ENCODE measurements at regions not wholly inside any gene's neighbourhood (a gene's known extent, or its start where the extent isn't known, plus 50 kb on each side); places are given as distances from the start of the nearest gene placed in this dataset.

DNA sequence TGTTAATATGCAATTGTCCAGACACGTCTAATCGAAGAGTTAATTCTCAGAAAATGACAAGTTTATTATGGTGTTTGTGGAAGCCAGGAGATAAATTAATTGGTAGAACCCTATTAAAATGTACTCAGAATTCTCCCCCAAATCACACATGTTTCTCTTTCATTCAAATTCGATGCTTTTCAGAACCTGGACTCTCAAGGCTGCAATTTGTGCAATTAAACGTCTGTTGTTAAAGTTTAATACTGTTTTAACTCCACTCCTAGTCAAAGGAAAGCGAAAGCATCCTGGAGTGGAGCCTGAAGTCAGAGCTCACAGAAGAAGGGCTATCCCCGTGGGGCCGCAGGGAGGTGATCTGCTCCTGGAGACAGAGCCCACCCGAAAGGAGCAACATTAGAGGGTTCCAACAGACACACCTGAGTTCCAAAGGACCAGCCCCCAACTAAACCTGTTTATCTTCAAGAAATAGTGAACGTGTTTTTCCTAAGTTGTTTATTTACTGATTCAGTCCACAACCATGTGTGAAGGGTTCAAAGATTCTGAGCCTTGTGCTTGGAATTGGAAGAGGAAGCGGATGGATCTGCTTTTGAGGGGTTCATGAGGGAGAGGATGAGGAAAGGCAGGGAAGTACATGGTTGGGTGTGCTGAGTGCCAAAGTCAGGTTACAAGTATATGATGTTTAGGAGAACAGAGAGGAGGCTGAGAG lies 68.0 kb upstream of the AKT3 start:
- intact Hi-C loops (cut with DNase I), result loop anchor here (10.0 kb wide), 1 partner anchor 137 kb away; the partner anchor contains the start of gene ZBTB18
- peak in 1 of 10 donors; percentile 57 for DNase-seq

DNA sequence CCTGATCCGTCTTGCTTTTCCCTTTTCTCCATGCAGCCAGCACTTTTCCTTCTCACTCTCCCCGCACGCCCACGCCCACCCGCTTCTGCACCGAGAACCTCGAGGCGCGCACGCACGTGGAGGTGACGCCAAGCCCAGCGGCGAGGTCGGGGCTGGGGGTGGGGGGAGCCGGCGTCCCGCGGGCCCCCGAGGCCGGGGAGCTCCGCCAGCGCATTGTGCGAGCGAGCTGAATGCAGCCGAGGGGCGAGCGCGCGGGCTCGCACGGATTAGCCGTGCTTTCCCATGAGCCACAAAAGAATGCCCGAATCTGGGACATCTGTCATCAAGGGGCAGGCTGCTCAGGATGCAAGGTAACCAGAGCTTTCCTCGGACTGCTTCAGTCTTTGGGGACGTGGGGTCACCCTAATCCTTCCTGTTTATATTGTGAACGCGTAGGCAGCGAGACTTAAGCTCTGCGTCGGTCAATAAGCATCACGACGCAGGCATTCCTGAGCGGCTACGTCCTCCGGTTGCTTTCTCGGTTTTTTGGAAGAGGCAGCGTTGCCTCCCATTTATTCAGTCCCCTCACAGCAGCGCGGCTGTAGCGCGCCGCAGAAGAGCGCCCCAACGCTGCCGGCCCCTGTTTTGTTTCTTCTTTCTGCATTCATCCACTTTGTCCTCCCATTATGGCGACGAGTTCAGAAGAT lies 67.3 kb upstream of the AKT3 start:
- intact Hi-C loops (cut with DNase I), result loop anchor here (10.0 kb wide), 1 partner anchor 137 kb away; the partner anchor contains the start of gene ZBTB18
- peak in 9 of 10 donors; percentile 39 to 92 (median 59) for DNase-seq

GRCh38 chr1:243916160-243916559 lies 66.1 kb upstream of the AKT3 start:
- DNase-seq, result no peak
- intact Hi-C loops (cut with DNase I), result loop anchor here (10.0 kb wide), 1 partner anchor 139 kb away; the partner anchor contains the start of gene ZBTB18

GRCh38 chr1:243912347-243912746 lies 62.3 kb upstream of the AKT3 start:
- DNase-seq, result no peak
- intact Hi-C loops (cut with DNase I), result loop anchor here (10.0 kb wide), 1 partner anchor 142 kb away; the partner anchor contains the start of gene ZBTB18

- intact Hi-C loops (cut with DNase I), result loop anchor here (10.0 kb wide), 1 partner anchor 144 kb away; the partner anchor contains the start of gene ZBTB18
- peak in 1 of 10 donors; percentile 38 for DNase-seq
Observed at GRCh38 chr1:243910607-243911006, 60.6 kb upstream of the AKT3 start.

GRCh38 chr1:243903895-243904294 lies 53.9 kb upstream of the AKT3 start:
- intact Hi-C loops (cut with DNase I), result no loop called here
- DNase-seq, result no peak

GRCh38 chr1:243903041-243903440 lies 53.0 kb upstream of the AKT3 start:
- DNase-seq, result no peak

GRCh38 chr1:243902100-243902499 lies 52.1 kb upstream of the AKT3 start:
- DNase-seq, result no peak
- intact Hi-C loops (cut with DNase I), result no loop called here

More at GRCh38 chr1:243903041-243903440, 53.0 kb upstream of the AKT3 start:
- intact Hi-C loops (cut with DNase I), result no loop called here

All from posterior cingulate gyrus (tissue), 11 donors.